Activated CD4-positive, alpha-beta T cell treated with anti-CD3 and anti-CD28 coated beads, Interleukin-2, Interleukin-6, amounts not matched to agents 100 ng/mL and 50 ng/mL, durations not matched to agents 16 hours and 8 hours (primary cell): ENCODE measurements at regions not wholly inside any gene's neighbourhood (a gene's known extent, or its start where the extent isn't known, plus 50 kb on each side); places are given as distances from the start of the nearest gene placed in this dataset.
"Not testable (repeated sequence)": the region's sequence is repeated elsewhere in the genome, so short reads cannot be mapped to it uniquely, and the experiment has no call there.

ENCODE experiments used
- DNase-seq: peaks from one replicate; pipeline ENCODE4 v3.0.0-alpha.2; 2020

- DNase-seq, result no peak
Measured at GRCh38 chr3:98705212-98705611, 57.9 kb upstream of the ST3GAL6 start.

GRCh38 chr3:98705694-98706093 lies 57.4 kb upstream of the ST3GAL6 start:
- DNase-seq, result no peak

GRCh38 chr3:98708681-98709080 lies 54.5 kb upstream of the ST3GAL6 start:
- DNase-seq, result not testable (repeated sequence)

- no peak for DNase-seq
Measured at GRCh38 chr3:98709441-98709840, 53.7 kb upstream of the ST3GAL6 start.

GRCh38 chr3:98710067-98710659 lies 53.0 kb upstream of the ST3GAL6 start:
- no peak for DNase-seq

- DNase-seq, result no peak
Measured at GRCh38 chr3:98711426-98711825, 51.7 kb upstream of the ST3GAL6 start.

GRCh38 chr3:98712726-98713125 lies 50.4 kb upstream of the ST3GAL6 start:
- DNase-seq, result no peak

- not testable (repeated sequence) for DNase-seq
Measured at GRCh38 chr3:98713332-98713731, 49.8 kb upstream of the ST3GAL6 start.
